ENCODE measurements at regions not wholly inside any gene's neighbourhood (a gene's known extent, or its start where the extent isn't known, plus 50 kb on each side); places are given as distances from the start of the nearest gene placed in this dataset.
"Not testable (repeated sequence)": the region's sequence is repeated elsewhere in the genome, so short reads cannot be mapped to it uniquely, and the experiment has no call there.

GRCh38 chr11:82045748-82046457 is 687.8 kb downstream of the FAM181B start:
- no peak for DNase-seq (ENCODE audit: low spot score)
- TF ChIP-seq CTCF (IDR thresholded peaks at IDR 0.05; ENCODE audit: extremely low read depth, insufficient read depth, missing control alignments): no peak
- in situ Hi-C loops (cut with MboI; ENCODE audit: low pct_unique_long_range_greater_than_20kb, low sequenced_read_pairs, unreplicated experiment): no loop called here

- in situ Hi-C loops (cut with MboI; ENCODE audit: low pct_unique_long_range_greater_than_20kb, low sequenced_read_pairs, unreplicated experiment): no loop called here
- no peak for TF ChIP-seq CTCF (IDR thresholded peaks at IDR 0.05; ENCODE audit: extremely low read depth, insufficient read depth, missing control alignments)
- no peak for DNase-seq (ENCODE audit: low spot score)
Measured at GRCh38 chr11:82043316-82043715, 690.3 kb downstream of the FAM181B start.

GRCh38 chr11:82041764-82042163 is 691.9 kb downstream of the FAM181B start:
- DNase-seq (ENCODE audit: low spot score): no peak
- in situ Hi-C loops (cut with MboI; ENCODE audit: low pct_unique_long_range_greater_than_20kb, low sequenced_read_pairs, unreplicated experiment): no loop called here

GRCh38 chr11:82038154-82038553 is 695.5 kb downstream of the FAM181B start:
- no peak for DNase-seq (ENCODE audit: low spot score)
- in situ Hi-C loops (cut with MboI; ENCODE audit: low pct_unique_long_range_greater_than_20kb, low sequenced_read_pairs, unreplicated experiment): no loop called here
- no peak for TF ChIP-seq CTCF (IDR thresholded peaks at IDR 0.05; ENCODE audit: extremely low read depth, insufficient read depth, missing control alignments)

More at GRCh38 chr11:82041764-82042163, 691.9 kb downstream of the FAM181B start:
- no peak for TF ChIP-seq CTCF (IDR thresholded peaks at IDR 0.05; ENCODE audit: extremely low read depth, insufficient read depth, missing control alignments)

GRCh38 chr11:82034527-82034926 is 699.1 kb downstream of the FAM181B start:
- TF ChIP-seq CTCF (IDR thresholded peaks at IDR 0.05; ENCODE audit: extremely low read depth, insufficient read depth, missing control alignments): no peak
- no peak for DNase-seq (ENCODE audit: low spot score)
- in situ Hi-C loops (cut with MboI; ENCODE audit: low pct_unique_long_range_greater_than_20kb, low sequenced_read_pairs, unreplicated experiment): no loop called here

- DNase-seq (ENCODE audit: low spot score); in situ Hi-C loops (cut with MboI; ENCODE audit: low pct_unique_long_range_greater_than_20kb, low sequenced_read_pairs, unreplicated experiment): not testable (repeated sequence)
Measured at GRCh38 chr11:82027335-82027734, 706.3 kb downstream of the FAM181B start.

GRCh38 chr11:82024760-82025159 is 708.9 kb downstream of the FAM181B start:
- no peak for TF ChIP-seq CTCF (IDR thresholded peaks at IDR 0.05; ENCODE audit: extremely low read depth, insufficient read depth, missing control alignments)
- no peak for DNase-seq (ENCODE audit: low spot score)
- in situ Hi-C loops (cut with MboI; ENCODE audit: low pct_unique_long_range_greater_than_20kb, low sequenced_read_pairs, unreplicated experiment): no loop called here

Measured in GM13977 (cell line).